Tibial nerve (tissue), 4 donors: ENCODE measurements at regions not wholly inside any gene's neighbourhood (a gene's known extent, or its start where the extent isn't known, plus 50 kb on each side); places are given as distances from the start of the nearest gene placed in this dataset.

ENCODE experiments used
- EP300 ChIP-seq, 2 donors: sonication (generic); formaldehyde crosslinking; IDR thresholded peaks; one replicate each; pipeline ENCODE4 v1.6.1; 2017; ENCODE audit warnings: antibody characterized with exemption in 2 of 2, mild to moderate bottlenecking in 1 of 2
- POLR2A ChIP-seq, 2 donors: fragments of 450-650 bp; IDR thresholded peaks; one replicate each; pipeline ENCODE4 v1.6.1; 2017; ENCODE audit warnings: antibody characterized with exemption in 2 of 2, mild to moderate bottlenecking in 2 of 2, moderate library complexity in 2 of 2
- TF ChIP-seq, protein P1 (sequence below), 5 experiments: fragments of 200-600 bp in 3 of 5; fragments of 450-650 bp in 2 of 5; sonication (generic) in 3 of 5; IDR thresholded peaks; one replicate each; pipeline ENCODE4 v1.5.1; 2016 to 2019; ENCODE audit warnings: antibody characterized with exemption in 5 of 5, mild to moderate bottlenecking in 3 of 5, moderate library complexity in 2 of 5

DNA sequence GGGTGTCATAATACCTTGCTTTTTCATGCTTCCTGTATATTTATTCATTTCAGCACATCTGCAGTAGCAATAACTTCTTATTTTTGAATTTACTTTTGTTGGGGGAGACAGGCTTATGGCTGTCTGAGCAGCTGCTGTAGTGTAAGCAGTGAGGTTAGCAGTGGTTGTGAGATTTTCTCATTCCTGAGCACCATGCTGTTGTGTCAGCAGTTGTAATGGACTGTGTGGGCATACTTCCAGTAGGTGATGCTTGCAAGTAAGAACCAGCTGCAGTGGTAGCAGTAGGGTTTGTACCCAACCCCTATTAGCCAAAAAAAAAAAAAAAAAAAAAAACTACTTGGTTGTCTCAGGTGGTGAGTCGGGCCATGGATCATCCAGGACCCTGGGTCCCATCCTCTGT is 311.6 kb downstream of the NUF2 start:
- TF ChIP-seq EP300 (IDR thresholded peaks at IDR 0.05), result no peak
- TF ChIP-seq POLR2A (IDR thresholded peaks at IDR 0.05), result no peak
- TF ChIP-seq, protein P1, sequence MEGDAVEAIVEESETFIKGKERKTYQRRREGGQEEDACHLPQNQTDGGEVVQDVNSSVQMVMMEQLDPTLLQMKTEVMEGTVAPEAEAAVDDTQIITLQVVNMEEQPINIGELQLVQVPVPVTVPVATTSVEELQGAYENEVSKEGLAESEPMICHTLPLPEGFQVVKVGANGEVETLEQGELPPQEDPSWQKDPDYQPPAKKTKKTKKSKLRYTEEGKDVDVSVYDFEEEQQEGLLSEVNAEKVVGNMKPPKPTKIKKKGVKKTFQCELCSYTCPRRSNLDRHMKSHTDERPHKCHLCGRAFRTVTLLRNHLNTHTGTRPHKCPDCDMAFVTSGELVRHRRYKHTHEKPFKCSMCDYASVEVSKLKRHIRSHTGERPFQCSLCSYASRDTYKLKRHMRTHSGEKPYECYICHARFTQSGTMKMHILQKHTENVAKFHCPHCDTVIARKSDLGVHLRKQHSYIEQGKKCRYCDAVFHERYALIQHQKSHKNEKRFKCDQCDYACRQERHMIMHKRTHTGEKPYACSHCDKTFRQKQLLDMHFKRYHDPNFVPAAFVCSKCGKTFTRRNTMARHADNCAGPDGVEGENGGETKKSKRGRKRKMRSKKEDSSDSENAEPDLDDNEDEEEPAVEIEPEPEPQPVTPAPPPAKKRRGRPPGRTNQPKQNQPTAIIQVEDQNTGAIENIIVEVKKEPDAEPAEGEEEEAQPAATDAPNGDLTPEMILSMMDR (IDR thresholded peaks at IDR 0.05), result no peak
